Neural progenitor cell (in vitro differentiated cells): ENCODE measurements at regions not wholly inside any gene's neighbourhood (a gene's known extent, or its start where the extent isn't known, plus 50 kb on each side); places are given as distances from the start of the nearest gene placed in this dataset.

Source experiments
- EZH2 ChIP-seq: fragments of 200-600 bp; sonication (generic); IDR thresholded peaks from 2 replicates; pipeline ENCODE4 v1.6.1; 2017; ENCODE audit warnings: antibody characterized with exemption, mild to moderate bottlenecking, moderate library complexity
- EZH2phosphoT487 ChIP-seq: fragments of 200-600 bp; sonication (generic); IDR thresholded peaks from 2 replicates; pipeline ENCODE4 v1.6.1; 2017; ENCODE audit warnings: antibody characterized with exemption
- TF ChIP-seq, protein P1 (sequence below): fragments of 200-600 bp; sonication (generic); IDR thresholded peaks from 2 replicates; pipeline ENCODE4 v1.5.1; 2017; ENCODE audit warnings: antibody characterized with exemption, mild to moderate bottlenecking

DNA sequence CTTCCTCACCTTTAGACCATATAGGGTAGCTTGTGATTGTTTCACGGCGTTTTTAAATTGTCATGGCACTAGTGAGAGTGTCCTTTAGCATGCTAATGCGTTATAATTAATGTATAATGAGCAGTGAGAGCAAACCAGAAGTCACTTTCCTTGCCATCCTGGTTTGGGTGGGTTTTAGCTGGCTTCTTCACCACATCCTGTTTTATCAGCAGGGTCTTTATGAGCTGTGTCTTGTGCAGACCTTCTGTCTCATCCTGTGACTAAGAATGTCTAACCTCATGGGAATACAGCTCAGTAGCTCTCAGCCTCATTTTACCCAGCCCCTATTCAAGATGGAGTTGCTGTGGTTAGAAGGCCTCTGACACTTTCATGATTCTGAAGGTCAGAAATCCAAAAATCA is 370.9 kb upstream of the RBFOX1 start:
- TF ChIP-seq, protein P1, sequence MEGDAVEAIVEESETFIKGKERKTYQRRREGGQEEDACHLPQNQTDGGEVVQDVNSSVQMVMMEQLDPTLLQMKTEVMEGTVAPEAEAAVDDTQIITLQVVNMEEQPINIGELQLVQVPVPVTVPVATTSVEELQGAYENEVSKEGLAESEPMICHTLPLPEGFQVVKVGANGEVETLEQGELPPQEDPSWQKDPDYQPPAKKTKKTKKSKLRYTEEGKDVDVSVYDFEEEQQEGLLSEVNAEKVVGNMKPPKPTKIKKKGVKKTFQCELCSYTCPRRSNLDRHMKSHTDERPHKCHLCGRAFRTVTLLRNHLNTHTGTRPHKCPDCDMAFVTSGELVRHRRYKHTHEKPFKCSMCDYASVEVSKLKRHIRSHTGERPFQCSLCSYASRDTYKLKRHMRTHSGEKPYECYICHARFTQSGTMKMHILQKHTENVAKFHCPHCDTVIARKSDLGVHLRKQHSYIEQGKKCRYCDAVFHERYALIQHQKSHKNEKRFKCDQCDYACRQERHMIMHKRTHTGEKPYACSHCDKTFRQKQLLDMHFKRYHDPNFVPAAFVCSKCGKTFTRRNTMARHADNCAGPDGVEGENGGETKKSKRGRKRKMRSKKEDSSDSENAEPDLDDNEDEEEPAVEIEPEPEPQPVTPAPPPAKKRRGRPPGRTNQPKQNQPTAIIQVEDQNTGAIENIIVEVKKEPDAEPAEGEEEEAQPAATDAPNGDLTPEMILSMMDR = no peak
- TF ChIP-seq EZH2 (no peak), EZH2phosphoT487 (no peak)
